HepG2 (cell line): ENCODE measurements at regions not wholly inside any gene's neighbourhood (a gene's known extent, or its start where the extent isn't known, plus 50 kb on each side); places are given as distances from the start of the nearest gene placed in this dataset.
A peak's percentile ranks its signal among the peaks of the same experiment; 100 is the strongest.

ENCODE experiments used
- ATAC-seq: fragments of 200-7000 bp; cut with Tn5 transposase; 3 replicates; pipeline ENCODE4 v1.9.1; 2020; ENCODE audit warnings: mild to moderate bottlenecking, moderate library complexity
- BruUV-seq: library from RNA; stranded (reverse); fragments of 400-500 nt; replicated peaks from 2 replicates; lab custom pipeline; 2021; lab: Mats Ljungman, UMichigan
- CTCF ChIA-PET: fragments of 300-600 bp; formaldehyde crosslinking; extraction: SDS; loops from one replicate; lab custom pipeline; 2021; ENCODE audit warnings: low total read pairs, inconsistent platforms, low intra/inter-chr PET ratio; lab: Yijun Ruan, JAX
- POLR2A ChIA-PET: fragments of 350-600 bp; sonication (Branson Sonifier 250); formaldehyde crosslinking; loops from one replicate; lab custom pipeline; 2020; ENCODE audit warnings: antibody characterized with exemption, inconsistent platforms; lab: Yijun Ruan, JAX
- DNase-seq: peaks from one replicate; pipeline ENCODE4 v3.0.0-alpha.2; 2015; ENCODE audit warnings: low spot score
- FAIRE-seq: peaks from 3 replicates; lab custom pipeline; 2011; peaks lifted over from hg19 to GRCh38; lab: Jason Lieb, UNC
- H2AFZ ChIP-seq: one replicate; pipeline ENCODE4 v1.6.1; 2011; ENCODE audit warnings: low read length, inconsistent platforms
- H3K27ac ChIP-seq: fragments of 300-600 bp; 3 replicates; pipeline ENCODE4 v1.8.0; 2011; ENCODE audit warnings: mixed run types, mild to moderate bottlenecking, mixed read lengths, low read length, inconsistent platforms; ENCODE audit not compliant: insufficient read depth; ENCODE audit errors: extremely low read length
- H3K27me3 ChIP-seq, 2 experiments: fragments of 200-600 bp in 1 of 2; 2 replicates in 1 of 2; 3 replicates in 1 of 2; pipeline versions ENCODE4 v1.6.0 to v1.8.0; 2011; ENCODE audit warnings: low read length in 2 of 2, mild to moderate bottlenecking in 2 of 2, moderate library complexity in 2 of 2, inconsistent platforms in 1 of 2; ENCODE audit not compliant: insufficient read depth in 2 of 2, control insufficient read depth in 1 of 2
- H3K36me3 ChIP-seq, 2 experiments: fragments of 200-600 bp in 1 of 2; replicated peaks in 1 of 2; 2 replicates in 1 of 2; 3 replicates in 1 of 2; pipeline versions ENCODE4 v1.5.1 to v1.8.0; 2011; ENCODE audit warnings: low read length in 2 of 2, inconsistent platforms in 1 of 2; ENCODE audit not compliant: insufficient read depth in 2 of 2, control insufficient read depth in 1 of 2
- H3K4me1 ChIP-seq: 2 replicates; pipeline ENCODE4 v1.5.1; 2012; ENCODE audit warnings: low read length, inconsistent platforms; ENCODE audit not compliant: insufficient read depth
- H3K4me2 ChIP-seq: 2 replicates; pipeline ENCODE4 v1.6.0; 2011; ENCODE audit warnings: low read depth, low read length, inconsistent platforms
- H3K4me3 ChIP-seq, 3 experiments: fragments of 200-600 bp in 1 of 3; sonication (generic), shearing (Covaris generic) in 1 of 3; replicated peaks in 1 of 3; 2 replicates each; pipeline ENCODE4 v1.5.1; 2011 to 2016; ENCODE audit warnings: low read length in 3 of 3, inconsistent platforms in 2 of 3, low read depth in 2 of 3, mild to moderate bottlenecking in 2 of 3, control low read depth in 1 of 3, mixed read lengths in 1 of 3; ENCODE audit not compliant: insufficient read depth in 1 of 3
- H3K79me2 ChIP-seq: one replicate; pipeline ENCODE4 v1.6.1; 2011; ENCODE audit warnings: low read length, inconsistent platforms; ENCODE audit not compliant: insufficient read depth
- H3K9ac ChIP-seq: 2 replicates; pipeline ENCODE4 v1.6.0; 2011; ENCODE audit warnings: mild to moderate bottlenecking, low read depth, low read length, inconsistent platforms; ENCODE audit not compliant: insufficient read depth
- H3K9me3 ChIP-seq: 2 replicates; pipeline ENCODE4 v1.5.1; 2012; ENCODE audit warnings: mild to moderate bottlenecking, low read length
- H4K20me1 ChIP-seq: 2 replicates; pipeline ENCODE4 v1.6.0; 2011; ENCODE audit warnings: inconsistent platforms, mild to moderate bottlenecking, low read length, moderate library complexity; ENCODE audit not compliant: insufficient read depth
- MAF1 ChIP-seq: sonication (generic); formaldehyde crosslinking; IDR thresholded peaks from 2 replicates; pipeline ENCODE4 v1.5.0; 2020; ENCODE audit warnings: missing genetic modification reagents, borderline replicate concordance
- MAFF ChIP-seq: IDR thresholded peaks from 2 replicates; pipeline ENCODE4 v1.6.1; 2011; ENCODE audit warnings: low read depth, low read length, improper control_type of control experiment
- MAFK ChIP-seq, 2 experiments: IDR thresholded peaks in 1 of 2; conservative IDR thresholded peaks in 1 of 2; 2 replicates each; pipeline ENCODE4 v1.6.1; 2011; ENCODE audit warnings: improper control_type of control experiment in 2 of 2, low read length in 2 of 2
- PLRG1 ChIP-seq: fragments of 450-650 bp; conservative IDR thresholded peaks from 2 replicates; pipeline ENCODE4 v1.6.1; 2016
- ZNF235 ChIP-seq: sonication (generic); formaldehyde crosslinking; IDR thresholded peaks from 2 replicates; pipeline ENCODE4 v1.8.1; 2023; ENCODE audit warnings: mild to moderate bottlenecking, missing genetic modification reagents, borderline replicate concordance
- ZNF276 ChIP-seq: sonication (generic); formaldehyde crosslinking; IDR thresholded peaks from 2 replicates; pipeline ENCODE4 v1.4.0; 2020; ENCODE audit warnings: mild to moderate bottlenecking, low read depth, missing genetic modification reagents
- ZNF510 ChIP-seq: sonication (generic); formaldehyde crosslinking; IDR thresholded peaks from 2 replicates; pipeline ENCODE4 v1.4.0; 2020; ENCODE audit warnings: low read depth, mild to moderate bottlenecking, missing genetic modification reagents
- WGBS: methylation state at CpG from one replicate; pipeline ENCODE4 v1.1.6; 2017; ENCODE audit warnings: low lambda C conversion rate; 5-methylcytosine and 5-hydroxymethylcytosine counted together
- in situ Hi-C: cut with HindIII; loops from 2 replicates; pipeline ENCODE4 v1.10.0; 2017; ENCODE audit warnings: low pct_unique_long_range_greater_than_20kb; ENCODE audit not compliant: extremely low pct_ligation_motif_present
- intact Hi-C: fragments of 100-400 bp; cut with micrococcal nuclease; formaldehyde crosslinking; loops from one replicate; pipeline ENCODE4 v1.10.0; 2022; ENCODE audit not compliant: unreplicated experiment

- intact Hi-C loops: no loop called here
- POLR2A ChIA-PET: no interaction called here
Observed at GRCh38 chrX:112247714-112248113, 165.1 kb upstream of the TRPC5 start.

GRCh38 chrX:112235547-112235946, 153.0 kb upstream of the TRPC5 start:
- TF ChIP-seq MAF1 (no peak), ZNF276 (no peak), PLRG1 (no peak), ZNF510 (no peak)
- TF ChIP-seq, all 625 proteins: peak for 0
- Histone ChIP-seq H3K79me2 (no peaks in the 10 kb centered on the region), H3K4me3 (no peak overlapping the region), H2AFZ (no peak overlapping the region), H3K36me3 (no peaks in the 10 kb centered on the region), H3K9me3 (no peaks in the 10 kb centered on the region), H3K9ac (no peak overlapping the region), H3K27ac (no peak overlapping the region), H4K20me1 (no peaks in the 10 kb centered on the region), H3K27me3 (no peaks in the 10 kb centered on the region), H3K4me1 (no peaks in the 10 kb centered on the region), H3K4me2 (no peak overlapping the region)
- ChIA-PET POLR2A (no interaction called here), CTCF (no interaction called here)
- in situ Hi-C loops: no loop called here
- BruUV-seq: no TSS peak
- intact Hi-C loops: no loop called here
- FAIRE-seq: no peak
- no peak for ATAC-seq
- no peak for DNase-seq

More at GRCh38 chrX:112247714-112248113, 165.1 kb upstream of the TRPC5 start:
- TF ChIP-seq MAFK (conservative IDR thresholded peaks at IDR 0.05 in 1 of 2, IDR thresholded peaks at IDR 0.05 in 1 of 2; ENCODE audit: low read length in 2 of 2): peak in 1 of 2 experiments; percentile 62; a peak in 3 of 4 replicates
- TF ChIP-seq MAFF: peak; percentile 34; the same call in 1 of the 2 replicates
- no peak for TF ChIP-seq ZNF235 (CRISPR knock-in tag)
- FAIRE-seq: no peak
- H3K4me3 ChIP-seq: no peak overlapping the region
- H3K4me1 ChIP-seq: no peaks in the 10 kb centered on the region
- H3K27me3 ChIP-seq: no peaks in the 10 kb centered on the region
- no peaks in the 10 kb centered on the region for H3K79me2 ChIP-seq
- no peak overlapping the region for H2AFZ ChIP-seq
- H3K36me3 ChIP-seq: no peaks in the 10 kb centered on the region
- H3K27ac ChIP-seq: no peak overlapping the region
- 0% methylated on average over 1 of the region's 1 CpG for WGBS
- ATAC-seq: no peak
- CTCF ChIA-PET: no interaction called here
- no peak overlapping the region for H3K9ac ChIP-seq
- in situ Hi-C loops: no loop called here
- DNase-seq: no peak
- H4K20me1 ChIP-seq: no peaks in the 10 kb centered on the region
- BruUV-seq: no TSS peak
- H3K4me2 ChIP-seq: no peak overlapping the region
- H3K9me3 ChIP-seq: no peaks in the 10 kb centered on the region
